HG03097 (cell line): ENCODE measurements at regions not wholly inside any gene's neighbourhood (a gene's known extent, or its start where the extent isn't known, plus 50 kb on each side); places are given as distances from the start of the nearest gene placed in this dataset.

Source experiments
- ATAC-seq: cut with Tn5 transposase; IDR thresholded peaks from one replicate; pipeline ENCODE4 v1.9.1; 2021; ENCODE audit not compliant: unreplicated experiment, low FRiP score

GRCh38 chr6:98648211-98648914, 186.0 kb upstream of the POU3F2 start:
- no peak for ATAC-seq

GRCh38 chr6:98650941-98651340, 183.4 kb upstream of the POU3F2 start:
- no peak for ATAC-seq

GRCh38 chr6:98653179-98653578, 181.2 kb upstream of the POU3F2 start:
- ATAC-seq: no peak

- ATAC-seq: no peak
Observed at GRCh38 chr6:98657764-98658163, 176.6 kb upstream of the POU3F2 start.

GRCh38 chr6:98669371-98669770, 165.0 kb upstream of the POU3F2 start:
- no peak for ATAC-seq

- no peak for ATAC-seq
Observed at GRCh38 chr6:98670045-98670746, 164.2 kb upstream of the POU3F2 start.

- no peak for ATAC-seq
Observed at GRCh38 chr6:98672681-98673475, 161.5 kb upstream of the POU3F2 start.

GRCh38 chr6:98678481-98678880, 155.9 kb upstream of the POU3F2 start:
- no peak for ATAC-seq

GRCh38 chr6:98686008-98686601, 148.3 kb upstream of the POU3F2 start:
- no peak for ATAC-seq

GRCh38 chr6:98687752-98688151, 146.6 kb upstream of the POU3F2 start:
- no peak for ATAC-seq

GRCh38 chr6:98695091-98695801, 139.1 kb upstream of the POU3F2 start:
- no peak for ATAC-seq

- no peak for ATAC-seq
Observed at GRCh38 chr6:98711380-98711779, 123.0 kb upstream of the POU3F2 start.

GRCh38 chr6:98716341-98716740, 118.0 kb upstream of the POU3F2 start:
- no peak for ATAC-seq

GRCh38 chr6:98717322-98717877, 117.0 kb upstream of the POU3F2 start:
- ATAC-seq: no peak

- ATAC-seq: no peak
Observed at GRCh38 chr6:98717988-98718387, 116.4 kb upstream of the POU3F2 start.

GRCh38 chr6:98724537-98724936, 109.8 kb upstream of the POU3F2 start:
- no peak for ATAC-seq

GRCh38 chr6:98747273-98747672, 87.1 kb upstream of the POU3F2 start:
- no peak for ATAC-seq

GRCh38 chr6:98747960-98748359, 86.4 kb upstream of the POU3F2 start:
- no peak for ATAC-seq

- ATAC-seq: no peak
Observed at GRCh38 chr6:98759459-98759858, 74.9 kb upstream of the POU3F2 start.

- no peak for ATAC-seq
Observed at GRCh38 chr6:98764373-98764911, 69.9 kb upstream of the POU3F2 start.
